GM23248 (cell line): ENCODE measurements at regions not wholly inside any gene's neighbourhood (a gene's known extent, or its start where the extent isn't known, plus 50 kb on each side); places are given as distances from the start of the nearest gene placed in this dataset.

Source experiments
- EZH2 ChIP-seq: fragments of 200-600 bp; sonication (generic); IDR thresholded peaks from 2 replicates; pipeline ENCODE4 v1.6.1; 2018; ENCODE audit warnings: antibody characterized with exemption, mild to moderate bottlenecking; ENCODE audit not compliant: insufficient read depth, poor library complexity, severe bottlenecking
- EZH2phosphoT487 ChIP-seq: fragments of 200-600 bp; sonication (generic); IDR thresholded peaks from 2 replicates; pipeline ENCODE4 v1.6.1; 2018; ENCODE audit warnings: antibody characterized with exemption, moderate library complexity, mild to moderate bottlenecking, low read depth; ENCODE audit not compliant: insufficient read depth

DNA sequence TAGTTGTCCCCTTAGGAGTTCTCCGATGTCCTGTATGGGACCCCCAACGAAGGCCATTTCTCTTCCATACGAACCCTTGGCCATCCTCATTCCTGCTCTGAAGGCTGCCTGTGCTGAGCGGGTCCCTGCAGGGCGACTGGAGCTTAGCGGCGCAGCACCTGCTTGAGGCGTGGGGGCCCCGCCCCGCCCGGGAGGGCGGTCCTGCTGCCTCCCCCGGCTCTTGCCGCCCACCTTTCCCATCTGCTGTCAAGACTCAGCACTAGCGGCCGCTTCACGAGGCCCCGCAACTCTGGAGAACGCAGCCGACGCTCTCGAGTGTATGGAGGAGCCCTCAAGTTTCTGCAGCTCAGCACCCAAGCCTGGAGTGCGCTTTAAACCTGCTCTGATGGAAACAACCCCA, 197.7 kb downstream of the TRIML1 start:
- no peak for TF ChIP-seq EZH2
- TF ChIP-seq EZH2phosphoT487 = no peak
